ENCODE measurements at regions not wholly inside any gene's neighbourhood (a gene's known extent, or its start where the extent isn't known, plus 50 kb on each side); places are given as distances from the start of the nearest gene placed in this dataset.
"Not testable (repeated sequence)": the region's sequence is repeated elsewhere in the genome, so short reads cannot be mapped to it uniquely, and the experiment has no call there.

GRCh38 chr20:5452286-5452685 is 135.5 kb upstream of the PROKR2 start:
- DNase-seq: not testable (repeated sequence)

- DNase-seq: no peak
These were observed 135.0 kb upstream of the PROKR2 start for GRCh38 chr20:5451643-5452210.

GRCh38 chr20:5448449-5449118 is 131.8 kb upstream of the PROKR2 start:
- DNase-seq: peak; percentile 54

- DNase-seq: no peak
These were observed 130.4 kb upstream of the PROKR2 start for GRCh38 chr20:5447188-5447587.

- no peak for DNase-seq
These were observed 128.9 kb upstream of the PROKR2 start for GRCh38 chr20:5445611-5446010.

GRCh38 chr20:5442101-5442500 is 125.3 kb upstream of the PROKR2 start:
- DNase-seq: no peak

- DNase-seq: no peak
These were observed 117.4 kb upstream of the PROKR2 start for GRCh38 chr20:5434116-5434515.

GRCh38 chr20:5433352-5433751 is 116.6 kb upstream of the PROKR2 start:
- no peak for DNase-seq

GRCh38 chr20:5432030-5432429 is 115.3 kb upstream of the PROKR2 start:
- no peak for DNase-seq

GRCh38 chr20:5430670-5431069 is 113.9 kb upstream of the PROKR2 start:
- no peak for DNase-seq

GRCh38 chr20:5426026-5426425 is 109.3 kb upstream of the PROKR2 start:
- DNase-seq: no peak

GRCh38 chr20:5416086-5416485 is 99.3 kb upstream of the PROKR2 start:
- DNase-seq: peak; percentile 29

GRCh38 chr20:5413394-5413793 is 96.6 kb upstream of the PROKR2 start:
- no peak for DNase-seq

- no peak for DNase-seq
These were observed 93.7 kb upstream of the PROKR2 start for GRCh38 chr20:5410470-5410869.

- DNase-seq: peak; percentile 34
These were observed 86.3 kb upstream of the PROKR2 start for GRCh38 chr20:5402903-5403531.

GRCh38 chr20:5401277-5401875 is 84.6 kb upstream of the PROKR2 start:
- no peak for DNase-seq

- DNase-seq: no peak
These were observed 83.5 kb upstream of the PROKR2 start for GRCh38 chr20:5400164-5400762.

GRCh38 chr20:5397393-5397792 is 80.6 kb upstream of the PROKR2 start:
- DNase-seq: no peak

GRCh38 chr20:5395932-5396727 is 79.4 kb upstream of the PROKR2 start:
- DNase-seq: no peak

GRCh38 chr20:5393218-5393870 is 76.6 kb upstream of the PROKR2 start:
- peak; percentile 93 for DNase-seq

- no peak for DNase-seq
These were observed 74.0 kb upstream of the PROKR2 start for GRCh38 chr20:5390720-5391119.

GRCh38 chr20:5386846-5387245 is 70.1 kb upstream of the PROKR2 start:
- not testable (repeated sequence) for DNase-seq
